Fibroblast of skin of right quadriceps (primary cell): ENCODE measurements at regions not wholly inside any gene's neighbourhood (a gene's known extent, or its start where the extent isn't known, plus 50 kb on each side); places are given as distances from the start of the nearest gene placed in this dataset.
A peak's percentile ranks its signal among the peaks of the same experiment; 100 is the strongest.

Experiments
- DNase-seq: peaks from one replicate; pipeline ENCODE4 v3.0.0-alpha.2; 2013

GRCh38 chr7:155217634-155218033 lies 80.0 kb upstream of the INSIG1 start:
- no peak for DNase-seq

- DNase-seq: no peak
Observed at GRCh38 chr7:155218276-155219153, 79.2 kb upstream of the INSIG1 start.

GRCh38 chr7:155219154-155219531 lies 78.5 kb upstream of the INSIG1 start:
- no peak for DNase-seq

- no peak for DNase-seq
Observed at GRCh38 chr7:155219947-155220769, 77.5 kb upstream of the INSIG1 start.

- no peak for DNase-seq
Observed at GRCh38 chr7:155220903-155221302, 76.8 kb upstream of the INSIG1 start.

GRCh38 chr7:155221547-155221946 lies 76.1 kb upstream of the INSIG1 start:
- DNase-seq: no peak

GRCh38 chr7:155222061-155222460 lies 75.6 kb upstream of the INSIG1 start:
- DNase-seq: no peak

GRCh38 chr7:155222573-155222972 lies 75.1 kb upstream of the INSIG1 start:
- DNase-seq: peak; percentile 25

- DNase-seq: no peak
Observed at GRCh38 chr7:155223021-155223420, 74.7 kb upstream of the INSIG1 start.

- DNase-seq: no peak
Observed at GRCh38 chr7:155223503-155223902, 74.2 kb upstream of the INSIG1 start.

- no peak for DNase-seq
Observed at GRCh38 chr7:155224116-155224811, 73.4 kb upstream of the INSIG1 start.

GRCh38 chr7:155225095-155225494 lies 72.6 kb upstream of the INSIG1 start:
- DNase-seq: no peak

- no peak for DNase-seq
Observed at GRCh38 chr7:155225516-155225915, 72.2 kb upstream of the INSIG1 start.

- DNase-seq: no peak
Observed at GRCh38 chr7:155226261-155227003, 71.2 kb upstream of the INSIG1 start.

GRCh38 chr7:155227004-155227787 lies 70.5 kb upstream of the INSIG1 start:
- DNase-seq: no peak

GRCh38 chr7:155227788-155228458 lies 69.8 kb upstream of the INSIG1 start:
- DNase-seq: no peak

GRCh38 chr7:155228459-155228845 lies 69.2 kb upstream of the INSIG1 start:
- DNase-seq: peak; percentile 24

GRCh38 chr7:155228894-155229293 lies 68.8 kb upstream of the INSIG1 start:
- DNase-seq: no peak

GRCh38 chr7:155229548-155230168 lies 68.0 kb upstream of the INSIG1 start:
- DNase-seq: peak; percentile 23

- DNase-seq: peak; percentile 99
Observed at GRCh38 chr7:155230169-155230593, 67.5 kb upstream of the INSIG1 start.
